HL-60 (cell line): ENCODE measurements at regions not wholly inside any gene's neighbourhood (a gene's known extent, or its start where the extent isn't known, plus 50 kb on each side); places are given as distances from the start of the nearest gene placed in this dataset.

Source experiments
- DNase-seq, 2 experiments: peaks; one replicate each; pipeline ENCODE4 v3.0.0-alpha.2; 2010 to 2020; ENCODE audit warnings: low read depth in 1 of 2, low spot score in 1 of 2
- H3K27ac ChIP-seq: fragments of 250-450 bp; sonication (Bioruptor Pico); replicated peaks from 2 replicates; pipeline ENCODE4 v1.5.1; 2020; ENCODE audit warnings: mild to moderate bottlenecking, moderate library complexity
- H3K27me3 ChIP-seq: fragments of 250-450 bp; sonication (Bioruptor Pico); 2 replicates; pipeline ENCODE4 v1.5.1; 2021; ENCODE audit warnings: mild to moderate bottlenecking, moderate library complexity; ENCODE audit not compliant: insufficient read depth, poor library complexity, severe bottlenecking
- H3K4me3 ChIP-seq: replicated peaks from 2 replicates; pipeline ENCODE4 v1.5.1; 2011; ENCODE audit warnings: mild to moderate bottlenecking, control low read depth, low read length; ENCODE audit not compliant: insufficient read depth
- CTCF ChIP-seq: IDR thresholded peaks from one replicate; pipeline ENCODE4 v1.5.1; 2011; ENCODE audit warnings: low read length, control low read depth, inconsistent platforms; ENCODE audit not compliant: insufficient read depth
- GABPA ChIP-seq: IDR thresholded peaks from 2 replicates; pipeline ENCODE4 v1.6.1; 2012; ENCODE audit warnings: low read depth
- POLR2AphosphoS5 ChIP-seq: IDR thresholded peaks from 2 replicates; pipeline ENCODE4 v1.6.1; 2012; ENCODE audit warnings: low read depth
- REST ChIP-seq: IDR thresholded peaks from 2 replicates; pipeline ENCODE4 v1.6.1; 2012; ENCODE audit warnings: low read depth; ENCODE audit not compliant: insufficient replicate concordance
- SPI1 ChIP-seq: IDR thresholded peaks from 2 replicates; pipeline ENCODE4 v1.6.1; 2012; ENCODE audit warnings: low read depth, mild to moderate bottlenecking, borderline replicate concordance

GRCh38 chr5:68378204-68378820, 162.8 kb downstream of the PIK3R1 start:
- H3K27me3 ChIP-seq, result no peaks in the 10 kb centered on the region
- no peak overlapping the region for H3K4me3 ChIP-seq
- DNase-seq, result no peak
- no peak overlapping the region for H3K27ac ChIP-seq
- TF ChIP-seq POLR2AphosphoS5 (no peak), SPI1 (no peak)

GRCh38 chr5:68379275-68380036, 163.9 kb downstream of the PIK3R1 start:
- no peak overlapping the region for H3K4me3 ChIP-seq
- no peak for DNase-seq
- TF ChIP-seq POLR2AphosphoS5 (no peak), SPI1 (no peak), CTCF (no peak), REST (no peak), GABPA (no peak)
- no peaks in the 10 kb centered on the region for H3K27me3 ChIP-seq
- no peak overlapping the region for H3K27ac ChIP-seq

GRCh38 chr5:68380078-68380477, 164.5 kb downstream of the PIK3R1 start:
- TF ChIP-seq POLR2AphosphoS5 (no peak), REST (no peak), CTCF (no peak), SPI1 (no peak), GABPA (no peak)
- DNase-seq, result no peak
- no peak overlapping the region for H3K27ac ChIP-seq
- H3K27me3 ChIP-seq, result no peaks in the 10 kb centered on the region
- no peak overlapping the region for H3K4me3 ChIP-seq

- Histone ChIP-seq H3K27me3 (no peaks in the 10 kb centered on the region), H3K27ac (no peak overlapping the region), H3K4me3 (no peak overlapping the region)
- TF ChIP-seq CTCF (no peak), POLR2AphosphoS5 (no peak), REST (no peak), SPI1 (no peak), GABPA (no peak)
- no peak for DNase-seq
These were observed 165.5 kb downstream of the PIK3R1 start for GRCh38 chr5:68381060-68381459.
